ENCODE measurements at regions not wholly inside any gene's neighbourhood (a gene's known extent, or its start where the extent isn't known, plus 50 kb on each side); places are given as distances from the start of the nearest gene placed in this dataset.

- Histone ChIP-seq H3K4me2 (replicated peaks; ENCODE audit: low read depth, low read length, poor library complexity, severe bottlenecking) (no peak overlapping the region), H3K4me3 (ENCODE audit: control extremely low read depth in 1 of 5, extremely low read depth in 1 of 5, insufficient read depth in 1 of 5, low read depth in 2 of 5, low read length in 4 of 5) (no peak overlapping the region), H3K27me3 (replicated peaks in 1 of 4; ENCODE audit: control extremely low read depth in 1 of 4, control insufficient read depth in 3 of 4, insufficient read depth in 4 of 4, low read length in 3 of 4) (no peaks in the 10 kb centered on the region), H3K36me3 (replicated peaks in 1 of 2; ENCODE audit: control extremely low read depth in 1 of 2, control insufficient read depth in 1 of 2, extremely low read depth in 1 of 2, insufficient read depth in 2 of 2, low read length in 1 of 2) (no peaks in the 10 kb centered on the region), H3K27ac (ENCODE audit: low read length in 2 of 2) (no peak overlapping the region), H3K79me2 (ENCODE audit: control insufficient read depth, insufficient read depth, low read length) (no peaks in the 10 kb centered on the region), H4K20me1 (ENCODE audit: control insufficient read depth, insufficient read depth, low read length, poor library complexity, severe bottlenecking) (no peaks in the 10 kb centered on the region), H3K9ac (ENCODE audit: low read length) (no peak overlapping the region), H2AFZ (ENCODE audit: insufficient read depth, low read depth, low read length, poor library complexity, severe bottlenecking) (no peak overlapping the region), H3K9me3 (ENCODE audit: control extremely low read depth in 1 of 3, control insufficient read depth in 2 of 3, insufficient read depth in 1 of 3, low read length in 2 of 3) (peaks cover 0 to 15% (median 5%) of the 10 kb centered on the region in 3 donors), H3K4me1 (ENCODE audit: control insufficient read depth in 2 of 2, insufficient read depth in 2 of 2, low read length in 2 of 2) (no peaks in the 10 kb centered on the region)
- no peak for ATAC-seq (ENCODE audit: low read depth)
- H3K27me3 Mint-ChIP-seq, result peaks cover 7% of the 10 kb centered on the region
- WGBS (ENCODE audit: insufficient coverage), result no CpG with 5 or more reads among the region's 1 CpG
- H3K4me1 Mint-ChIP-seq, result no peaks in the 10 kb centered on the region
- ChIA-PET POLR2A (no interaction called here), CTCF (no interaction called here)
- no peak overlapping the region for H3K27ac Mint-ChIP-seq
- no peak for TF ChIP-seq EZH2 (IDR thresholded peaks at IDR 0.05; ENCODE audit: borderline replicate concordance, insufficient read depth, low read depth, low read length, poor library complexity, severe bottlenecking)
- TF ChIP-seq, protein P1, sequence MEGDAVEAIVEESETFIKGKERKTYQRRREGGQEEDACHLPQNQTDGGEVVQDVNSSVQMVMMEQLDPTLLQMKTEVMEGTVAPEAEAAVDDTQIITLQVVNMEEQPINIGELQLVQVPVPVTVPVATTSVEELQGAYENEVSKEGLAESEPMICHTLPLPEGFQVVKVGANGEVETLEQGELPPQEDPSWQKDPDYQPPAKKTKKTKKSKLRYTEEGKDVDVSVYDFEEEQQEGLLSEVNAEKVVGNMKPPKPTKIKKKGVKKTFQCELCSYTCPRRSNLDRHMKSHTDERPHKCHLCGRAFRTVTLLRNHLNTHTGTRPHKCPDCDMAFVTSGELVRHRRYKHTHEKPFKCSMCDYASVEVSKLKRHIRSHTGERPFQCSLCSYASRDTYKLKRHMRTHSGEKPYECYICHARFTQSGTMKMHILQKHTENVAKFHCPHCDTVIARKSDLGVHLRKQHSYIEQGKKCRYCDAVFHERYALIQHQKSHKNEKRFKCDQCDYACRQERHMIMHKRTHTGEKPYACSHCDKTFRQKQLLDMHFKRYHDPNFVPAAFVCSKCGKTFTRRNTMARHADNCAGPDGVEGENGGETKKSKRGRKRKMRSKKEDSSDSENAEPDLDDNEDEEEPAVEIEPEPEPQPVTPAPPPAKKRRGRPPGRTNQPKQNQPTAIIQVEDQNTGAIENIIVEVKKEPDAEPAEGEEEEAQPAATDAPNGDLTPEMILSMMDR (IDR thresholded peaks at IDR 0.05), result no peak
- intact Hi-C loops (cut with micrococcal nuclease), result no loop called here
- H3K9me3 Mint-ChIP-seq (ENCODE audit: insufficient read depth), result peaks cover 6% of the 10 kb centered on the region
- DNase-seq, result no peak
- no peak overlapping the region for H3K4me3 Mint-ChIP-seq
Measured at GRCh38 chr16:66238696-66239095, 127.8 kb upstream of the CDH5 start.

GRCh38 chr16:66236301-66236700 is 130.2 kb upstream of the CDH5 start:
- no peaks in the 10 kb centered on the region for H4K20me1 ChIP-seq (ENCODE audit: control insufficient read depth, insufficient read depth, low read length, poor library complexity, severe bottlenecking)
- peaks cover 10% of the 10 kb centered on the region for H3K27me3 Mint-ChIP-seq
- H3K4me2 ChIP-seq (replicated peaks; ENCODE audit: low read depth, low read length, poor library complexity, severe bottlenecking), result no peak overlapping the region
- DNase-seq, result no peak
- H3K4me1 Mint-ChIP-seq, result no peaks in the 10 kb centered on the region
- POLR2A ChIA-PET, result no interaction called here
- WGBS (ENCODE audit: insufficient coverage), result 94% methylated on average over 12 of the region's 12 CpGs
- no peaks in the 10 kb centered on the region for H3K36me3 ChIP-seq (replicated peaks in 1 of 2; ENCODE audit: control extremely low read depth in 1 of 2, control insufficient read depth in 1 of 2, extremely low read depth in 1 of 2, insufficient read depth in 2 of 2, low read length in 1 of 2)
- H3K9ac ChIP-seq (ENCODE audit: low read length), result no peak overlapping the region
- no peak for ATAC-seq (ENCODE audit: low read depth)
- peaks cover 0 to 15% (median 5%) of the 10 kb centered on the region in 3 donors for H3K9me3 ChIP-seq (ENCODE audit: control extremely low read depth in 1 of 3, control insufficient read depth in 2 of 3, insufficient read depth in 1 of 3, low read length in 2 of 3)
- CTCF ChIA-PET, result no interaction called here
- H3K27ac Mint-ChIP-seq, result no peak overlapping the region
- no peaks in the 10 kb centered on the region for H3K79me2 ChIP-seq (ENCODE audit: control insufficient read depth, insufficient read depth, low read length)
- H3K27me3 ChIP-seq (replicated peaks in 1 of 4; ENCODE audit: control extremely low read depth in 1 of 4, control insufficient read depth in 3 of 4, insufficient read depth in 4 of 4, low read length in 3 of 4), result no peaks in the 10 kb centered on the region
- H3K9me3 Mint-ChIP-seq (ENCODE audit: insufficient read depth), result peaks cover 6% of the 10 kb centered on the region
- no peak overlapping the region for H3K27ac ChIP-seq (ENCODE audit: low read length in 2 of 2)
- H3K4me1 ChIP-seq (ENCODE audit: control insufficient read depth in 2 of 2, insufficient read depth in 2 of 2, low read length in 2 of 2), result no peaks in the 10 kb centered on the region
- no peak overlapping the region for H2AFZ ChIP-seq (ENCODE audit: insufficient read depth, low read depth, low read length, poor library complexity, severe bottlenecking)
- H3K4me3 ChIP-seq (ENCODE audit: control extremely low read depth in 1 of 5, extremely low read depth in 1 of 5, insufficient read depth in 1 of 5, low read depth in 2 of 5, low read length in 4 of 5), result no peak overlapping the region
- intact Hi-C loops (cut with micrococcal nuclease), result no loop called here
- no peak overlapping the region for H3K4me3 Mint-ChIP-seq
- TF ChIP-seq, protein P1 (IDR thresholded peaks at IDR 0.05), result no peak
- no peak for TF ChIP-seq EZH2 (IDR thresholded peaks at IDR 0.05; ENCODE audit: borderline replicate concordance, insufficient read depth, low read depth, low read length, poor library complexity, severe bottlenecking)
